Progenitor cell of endocrine pancreas (in vitro differentiated cells): ENCODE measurements at regions not wholly inside any gene's neighbourhood (a gene's known extent, or its start where the extent isn't known, plus 50 kb on each side); places are given as distances from the start of the nearest gene placed in this dataset.

ENCODE experiments used
- DNase-seq: peaks from one replicate; pipeline ENCODE4 v3.0.0; 2021; ENCODE audit warnings: low spot score; ENCODE audit not compliant: unreplicated experiment
- H3K27ac Mint-ChIP-seq: 2 replicates; pipeline ENCODE4 v1.8.0; 2021; ENCODE audit warnings: mild to moderate bottlenecking, moderate library complexity, mixed read lengths
- H3K27me3 Mint-ChIP-seq: 2 replicates; pipeline ENCODE4 v1.8.0; 2021; ENCODE audit warnings: mixed read lengths
- H3K36me3 Mint-ChIP-seq: 2 replicates; pipeline ENCODE4 v1.8.0; 2022; ENCODE audit warnings: mixed read lengths; ENCODE audit not compliant: insufficient read depth
- H3K4me1 Mint-ChIP-seq: 2 replicates; pipeline ENCODE4 v1.8.0; 2021; ENCODE audit warnings: low read depth, mixed read lengths
- H3K4me3 Mint-ChIP-seq: 2 replicates; pipeline ENCODE4 v1.8.0; 2021; ENCODE audit warnings: low read depth, mild to moderate bottlenecking, moderate library complexity, mixed read lengths
- H3K9me3 Mint-ChIP-seq: 2 replicates; pipeline ENCODE4 v1.8.0; 2021; ENCODE audit warnings: low read depth, mixed read lengths
- CTCF ChIP-seq: fragments of 200-600 bp; sonication (generic); IDR thresholded peaks from one replicate; pipeline ENCODE4 v1.5.0; 2021; ENCODE audit warnings: antibody characterized with exemption, mild to moderate bottlenecking; ENCODE audit not compliant: unreplicated experiment

- peaks cover 10% of the 10 kb centered on the region for H3K4me1 Mint-ChIP-seq
- no peak overlapping the region for H3K4me3 Mint-ChIP-seq
- no peaks in the 10 kb centered on the region for H3K36me3 Mint-ChIP-seq
- H3K27ac Mint-ChIP-seq = peak overlapping the region; percentile 42
- peaks cover 75% of the 10 kb centered on the region for H3K27me3 Mint-ChIP-seq
- no peak for DNase-seq
- TF ChIP-seq CTCF = no peak
- no peaks in the 10 kb centered on the region for H3K9me3 Mint-ChIP-seq
Measured at GRCh38 chr7:67550801-67551436, 554.3 kb downstream of the TYW1 start.

GRCh38 chr7:67552738-67553137 is 556.1 kb downstream of the TYW1 start:
- Mint-ChIP-seq H3K4me1 (peaks cover 10% of the 10 kb centered on the region), H3K36me3 (no peaks in the 10 kb centered on the region), H3K27me3 (peaks cover 74% of the 10 kb centered on the region), H3K27ac (no peak overlapping the region), H3K9me3 (no peaks in the 10 kb centered on the region), H3K4me3 (no peak overlapping the region)
- TF ChIP-seq CTCF = no peak
- no peak for DNase-seq

GRCh38 chr7:67553378-67553777 is 556.7 kb downstream of the TYW1 start:
- no peak for TF ChIP-seq CTCF
- Mint-ChIP-seq H3K4me3 (no peak overlapping the region), H3K27me3 (peaks cover 73% of the 10 kb centered on the region), H3K9me3 (no peaks in the 10 kb centered on the region), H3K27ac (no peak overlapping the region), H3K4me1 (peaks cover 10% of the 10 kb centered on the region), H3K36me3 (no peaks in the 10 kb centered on the region)
- DNase-seq = no peak

GRCh38 chr7:67554986-67555385 is 558.4 kb downstream of the TYW1 start:
- H3K4me3 Mint-ChIP-seq = no peak overlapping the region
- H3K36me3 Mint-ChIP-seq = no peaks in the 10 kb centered on the region
- H3K27me3 Mint-ChIP-seq = peaks cover 76% of the 10 kb centered on the region
- TF ChIP-seq CTCF = no peak
- H3K4me1 Mint-ChIP-seq = peaks cover 10% of the 10 kb centered on the region
- H3K9me3 Mint-ChIP-seq = peaks cover 10% of the 10 kb centered on the region
- DNase-seq = no peak
- no peak overlapping the region for H3K27ac Mint-ChIP-seq

GRCh38 chr7:67564959-67565358 is 568.3 kb downstream of the TYW1 start:
- no peaks in the 10 kb centered on the region for H3K36me3 Mint-ChIP-seq
- H3K4me1 Mint-ChIP-seq = no peaks in the 10 kb centered on the region
- no peak for TF ChIP-seq CTCF
- H3K27me3 Mint-ChIP-seq = peaks cover 60% of the 10 kb centered on the region
- no peak for DNase-seq
- no peak overlapping the region for H3K27ac Mint-ChIP-seq
- H3K4me3 Mint-ChIP-seq = no peak overlapping the region
- H3K9me3 Mint-ChIP-seq = peaks cover 9% of the 10 kb centered on the region
